GM18511 (cell line): ENCODE measurements at regions not wholly inside any gene's neighbourhood (a gene's known extent, or its start where the extent isn't known, plus 50 kb on each side); places are given as distances from the start of the nearest gene placed in this dataset.
A peak's percentile ranks its signal among the peaks of the same experiment; 100 is the strongest.
"Not testable (repeated sequence)": the region's sequence is repeated elsewhere in the genome, so short reads cannot be mapped to it uniquely, and the experiment has no call there.

Source experiments
- ATAC-seq: cut with Tn5 transposase; IDR thresholded peaks from one replicate; pipeline ENCODE4 v1.9.1; 2021; ENCODE audit warnings: mild to moderate bottlenecking, moderate library complexity; ENCODE audit not compliant: unreplicated experiment

DNA sequence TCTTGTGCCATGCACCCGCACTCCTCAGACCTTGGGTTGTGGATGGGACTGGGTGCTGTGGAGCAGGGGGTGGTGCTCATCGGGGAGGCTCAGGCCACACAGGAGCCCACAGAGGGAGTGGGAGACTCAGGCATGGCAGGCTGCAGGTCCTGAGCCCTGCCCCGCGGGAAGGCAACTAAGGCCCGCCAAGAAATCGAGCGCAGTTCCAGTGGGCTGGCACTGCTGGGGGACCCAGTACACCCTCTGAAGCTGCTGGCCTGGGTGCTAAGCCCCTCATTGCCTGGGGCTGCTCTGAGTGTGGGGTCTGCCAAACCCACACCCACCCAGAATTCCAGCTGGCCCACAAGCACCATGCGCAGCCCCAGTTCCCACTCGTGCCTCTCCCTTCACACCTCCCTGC is 450.5 kb upstream of the FGF16 start:
- no peak for ATAC-seq

GRCh38 chrX:77003530-77003929 is 443.7 kb upstream of the FGF16 start:
- ATAC-seq: no peak

DNA sequence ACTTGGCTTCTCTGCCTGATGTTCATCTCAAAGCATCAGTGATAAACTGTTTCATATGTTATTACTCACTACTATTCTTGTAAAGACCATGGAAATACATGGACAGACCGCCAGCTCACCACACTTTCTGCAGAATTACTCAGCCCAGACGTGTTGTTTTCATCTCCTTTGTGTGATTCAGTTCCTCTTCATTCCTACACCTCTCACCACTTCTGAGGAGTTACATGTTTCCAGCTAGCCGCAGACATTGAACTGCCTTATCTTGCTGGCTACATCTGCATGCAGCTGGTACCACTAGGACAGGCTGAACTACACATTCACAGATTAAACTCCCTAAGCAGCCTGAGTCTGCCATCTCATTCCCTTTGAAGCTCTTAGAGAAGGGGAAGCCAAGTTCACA is 443.2 kb upstream of the FGF16 start:
- no peak for ATAC-seq

GRCh38 chrX:77009691-77010090 is 437.5 kb upstream of the FGF16 start:
- ATAC-seq: no peak

GRCh38 chrX:77014377-77015372 is 432.5 kb upstream of the FGF16 start:
- peak; percentile 72 for ATAC-seq

DNA sequence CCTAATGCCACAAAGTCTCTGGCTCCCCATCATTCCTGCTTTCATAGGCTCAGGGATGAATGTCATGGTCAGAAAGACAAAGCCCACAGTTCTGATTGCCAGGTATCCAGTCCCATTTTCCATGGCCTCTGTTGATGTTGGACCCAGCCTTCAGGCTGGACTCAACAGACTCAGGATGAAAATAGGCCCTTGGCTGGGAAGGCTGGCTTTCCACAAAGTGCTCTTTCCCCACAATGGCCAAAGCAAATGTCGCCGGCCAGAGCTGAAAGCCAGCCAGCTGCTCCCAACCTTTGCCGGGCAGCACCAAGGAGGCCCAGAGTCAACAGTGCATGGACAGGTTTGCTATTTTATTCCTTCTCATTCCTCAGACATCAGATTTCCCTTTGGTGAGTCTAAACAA is 430.1 kb upstream of the FGF16 start:
- no peak for ATAC-seq

DNA sequence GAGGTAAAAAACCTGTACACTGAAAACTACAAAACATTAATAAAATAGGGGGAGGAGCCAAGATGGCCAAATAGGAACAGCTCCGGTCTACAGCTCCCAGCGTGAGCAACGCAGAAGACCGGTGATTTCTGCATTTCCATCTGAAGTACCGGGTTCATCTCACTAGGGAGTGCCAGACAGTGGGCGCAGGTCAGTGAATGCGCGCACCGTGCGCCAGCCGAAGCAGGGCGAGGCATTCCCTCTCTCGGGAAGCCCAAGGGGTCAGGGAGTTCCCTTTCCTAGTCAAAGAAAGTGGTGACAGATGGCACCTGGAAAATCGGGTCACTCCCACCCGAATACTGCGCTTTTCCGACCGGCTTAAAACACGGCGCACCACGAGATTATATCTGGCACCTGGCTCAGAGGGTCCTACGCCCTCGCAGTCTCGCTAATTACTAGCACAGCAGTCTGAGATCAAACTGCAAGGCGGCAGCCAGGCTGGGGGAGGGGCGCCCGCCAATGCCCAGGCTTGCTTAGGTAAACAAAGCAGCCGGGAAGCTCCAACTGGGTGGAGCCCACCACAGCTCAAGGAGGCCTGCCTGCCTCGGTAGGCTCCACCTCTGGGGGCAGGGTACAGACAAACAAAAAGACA is 400.9 kb upstream of the FGF16 start:
- not testable (repeated sequence) for ATAC-seq

DNA sequence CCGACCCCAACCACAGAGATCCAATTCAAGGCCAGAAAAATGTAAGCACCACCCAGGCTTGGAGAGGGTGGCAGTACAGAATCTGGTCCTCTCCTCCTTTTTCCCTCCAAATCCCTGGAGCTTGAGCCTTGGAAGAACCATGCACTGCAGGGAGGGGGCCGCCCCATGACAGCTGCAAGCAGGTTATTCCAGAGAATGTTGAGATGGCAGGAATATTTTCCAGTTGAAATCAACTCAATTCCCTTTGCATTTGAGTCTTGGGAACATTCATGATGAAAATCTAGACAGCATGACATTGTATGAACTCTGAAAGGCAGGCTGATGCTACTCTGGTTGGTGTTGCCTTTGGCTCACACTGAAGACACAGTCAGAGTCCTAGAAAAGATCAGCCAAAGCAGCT is 386.6 kb upstream of the FGF16 start:
- ATAC-seq: no peak

- ATAC-seq: no peak
These were observed 386.2 kb upstream of the FGF16 start for GRCh38 chrX:77061022-77061421.

DNA sequence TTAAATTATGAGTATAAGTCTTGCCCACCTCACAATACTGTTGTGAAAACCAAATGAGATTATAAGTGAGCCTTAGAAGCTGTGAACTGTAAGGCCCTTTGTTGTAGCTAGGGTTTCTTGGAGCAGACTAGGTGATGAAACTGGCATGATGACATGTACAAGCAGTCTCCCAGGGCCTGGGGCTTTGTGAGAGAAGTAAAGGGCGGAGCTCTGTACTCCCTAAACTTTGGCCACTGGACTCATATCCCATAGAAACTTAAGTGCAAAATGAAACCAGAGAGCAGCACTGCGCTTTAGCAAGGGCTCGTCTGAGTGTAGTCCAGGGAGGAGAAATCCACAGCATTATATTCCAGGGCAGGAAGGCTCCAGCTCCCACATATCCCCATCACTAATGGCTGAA is 385.6 kb upstream of the FGF16 start:
- ATAC-seq: no peak

- ATAC-seq: no peak
These were observed 381.3 kb upstream of the FGF16 start for GRCh38 chrX:77065896-77066295.

DNA sequence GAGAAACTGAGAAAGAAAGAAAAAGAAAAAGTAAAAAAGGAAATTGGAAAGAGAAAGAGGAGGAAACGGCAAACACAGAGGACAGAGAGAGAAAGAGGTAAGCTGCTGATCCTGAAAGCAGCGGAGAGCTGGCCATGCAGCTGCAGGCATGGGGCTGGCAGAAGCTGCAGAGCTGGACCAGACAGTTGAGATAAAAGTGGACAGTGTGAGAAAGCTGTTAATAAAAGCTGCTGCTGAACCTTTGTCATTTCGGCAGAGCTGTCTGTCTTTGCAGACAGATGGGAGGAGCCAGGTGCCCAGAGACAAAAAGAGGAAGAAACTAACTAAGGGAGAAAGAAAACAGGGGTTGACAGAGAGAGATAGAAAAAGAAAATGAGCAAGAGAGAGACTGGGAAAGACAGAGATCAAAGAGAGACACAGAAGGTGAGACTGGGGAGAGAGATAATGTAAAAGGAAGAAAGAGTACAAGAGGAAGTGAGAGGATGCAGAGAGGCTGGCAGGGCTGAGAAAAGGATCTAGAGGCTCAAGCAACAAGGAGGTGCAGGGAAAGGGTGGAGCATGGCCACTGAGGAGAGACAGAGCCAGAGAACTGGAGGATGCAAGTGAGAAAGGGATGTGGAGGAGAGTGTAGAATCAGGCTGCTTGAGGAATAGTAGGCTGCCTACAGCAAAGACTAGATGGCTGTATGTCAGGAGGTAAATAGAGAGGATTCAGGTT is 376.8 kb upstream of the FGF16 start:
- peak; percentile 72 for ATAC-seq

GRCh38 chrX:77076896-77077295 is 370.3 kb upstream of the FGF16 start:
- no peak for ATAC-seq

DNA sequence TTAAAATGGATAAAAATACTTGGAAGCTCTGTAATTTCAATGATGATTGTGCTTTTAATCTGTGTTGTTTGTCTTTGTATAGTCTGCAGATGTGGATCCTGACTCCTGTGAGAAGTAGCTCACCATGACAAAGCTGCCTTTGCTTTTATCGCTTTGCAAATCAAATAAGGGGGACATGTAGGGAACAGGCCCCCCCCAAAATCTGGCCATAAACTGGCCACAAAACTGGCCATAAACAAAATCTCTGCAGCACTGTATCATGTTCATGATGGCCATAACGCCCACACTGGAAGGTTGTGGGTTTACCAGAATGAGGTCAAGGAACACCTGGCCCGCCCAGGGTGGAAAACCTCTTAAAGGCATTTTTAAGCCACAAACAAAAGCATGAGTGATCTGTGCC is 366.0 kb upstream of the FGF16 start:
- ATAC-seq: not testable (repeated sequence)

DNA sequence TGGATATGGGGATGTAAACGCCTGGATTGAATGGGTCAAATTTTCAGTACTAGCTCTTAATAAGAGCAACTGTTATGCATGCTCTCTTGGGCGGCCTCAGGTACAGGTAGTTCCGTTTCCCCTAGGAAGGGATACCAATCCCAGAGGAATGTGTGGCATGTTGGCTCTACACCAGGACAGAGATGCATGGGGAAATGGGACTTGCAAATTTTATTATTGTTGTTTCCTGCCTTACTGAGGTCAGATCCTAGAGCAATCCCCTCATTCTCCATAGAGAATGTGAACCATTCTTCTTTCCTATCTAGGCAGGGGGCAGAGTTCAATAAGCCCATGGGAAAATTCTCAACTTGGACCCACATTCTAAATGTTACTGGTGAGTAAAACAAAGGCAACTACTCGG is 361.8 kb upstream of the FGF16 start:
- no peak for ATAC-seq

DNA sequence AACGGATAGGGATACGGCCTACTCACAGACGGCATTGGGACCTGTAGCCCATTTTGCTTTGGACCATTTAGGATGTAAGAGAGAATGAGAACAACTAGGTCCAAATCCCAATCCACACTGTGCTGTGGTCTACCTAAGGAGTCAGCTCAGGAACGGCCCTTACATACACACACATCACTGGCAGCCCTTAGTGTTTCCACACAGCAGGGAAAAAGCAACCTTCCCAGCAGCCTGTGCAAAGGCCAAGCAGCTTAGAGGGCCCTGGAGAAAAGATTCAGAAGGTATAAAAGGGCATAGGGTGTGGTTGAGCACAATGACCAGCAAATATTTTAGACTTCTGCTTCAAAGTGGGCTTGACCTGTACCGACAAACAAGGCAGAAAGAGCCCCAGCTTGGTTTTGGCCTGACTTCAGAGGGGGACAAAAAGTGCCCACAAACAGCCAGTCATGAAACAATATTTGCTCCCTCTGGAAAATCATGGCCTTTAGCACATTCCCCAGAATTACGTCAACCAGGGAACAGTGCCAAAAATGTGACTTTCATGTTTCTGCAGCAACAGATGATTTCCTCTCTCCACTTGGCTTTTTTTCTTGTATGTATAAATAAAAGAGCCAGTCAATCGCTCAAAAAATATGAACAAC is 359.5 kb upstream of the FGF16 start:
- ATAC-seq: no peak

DNA sequence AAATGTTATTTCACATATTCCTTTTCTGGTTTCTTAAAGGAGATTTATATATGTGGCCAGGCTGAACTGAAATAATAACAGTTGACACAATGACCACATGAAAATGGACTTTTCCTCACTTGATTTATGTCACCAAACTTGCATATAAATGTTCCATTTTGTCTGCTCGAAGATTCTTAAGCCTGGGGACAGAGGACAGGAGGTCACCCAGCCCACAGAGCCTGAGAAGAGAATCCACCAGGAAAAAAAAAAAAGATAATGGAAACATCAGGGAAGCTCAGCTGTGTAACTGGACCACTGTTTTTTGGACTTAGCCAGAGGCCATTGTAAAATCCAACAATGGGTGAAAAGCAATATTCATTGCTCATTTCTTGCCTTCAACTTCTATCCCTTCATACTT is 359.0 kb upstream of the FGF16 start:
- ATAC-seq: no peak

DNA sequence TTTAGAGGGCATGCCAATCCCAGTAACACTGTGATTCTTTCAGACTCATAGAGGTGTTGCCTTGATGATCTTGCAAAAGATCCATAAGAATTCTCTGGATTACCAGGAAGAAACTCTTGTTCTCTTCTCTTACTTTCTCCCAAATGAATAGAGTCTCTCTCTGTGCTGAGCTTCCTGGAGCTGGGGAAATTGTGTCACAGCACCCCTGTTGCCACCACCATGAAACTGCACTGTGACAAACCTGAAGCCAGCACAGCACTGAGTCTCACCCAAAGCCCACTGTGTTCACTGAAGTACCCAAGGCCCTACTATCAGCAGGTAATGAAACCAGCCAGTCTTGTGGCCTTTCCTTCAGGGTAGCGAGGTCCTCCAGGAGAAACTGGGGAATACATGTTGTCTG is 332.7 kb upstream of the FGF16 start:
- ATAC-seq: no peak

DNA sequence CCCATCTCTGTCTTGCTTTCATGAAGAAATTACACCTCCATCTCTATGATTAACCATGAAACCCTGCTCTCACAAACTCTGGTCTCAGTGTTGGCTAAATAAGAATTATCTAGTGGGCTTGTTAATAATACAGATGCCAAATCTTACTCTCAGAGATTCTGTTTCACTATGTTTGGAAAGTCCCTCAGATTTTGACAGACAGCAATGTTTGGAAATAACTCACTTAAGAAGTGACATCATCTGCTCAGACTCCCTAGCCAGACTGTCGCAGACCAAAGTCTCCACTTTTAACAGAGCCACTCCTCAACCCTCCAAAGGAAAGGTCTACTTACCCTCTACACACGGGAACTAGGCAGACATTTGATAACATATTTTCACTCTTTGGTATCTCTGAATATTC is 328.5 kb upstream of the FGF16 start:
- peak; percentile 78 for ATAC-seq

DNA sequence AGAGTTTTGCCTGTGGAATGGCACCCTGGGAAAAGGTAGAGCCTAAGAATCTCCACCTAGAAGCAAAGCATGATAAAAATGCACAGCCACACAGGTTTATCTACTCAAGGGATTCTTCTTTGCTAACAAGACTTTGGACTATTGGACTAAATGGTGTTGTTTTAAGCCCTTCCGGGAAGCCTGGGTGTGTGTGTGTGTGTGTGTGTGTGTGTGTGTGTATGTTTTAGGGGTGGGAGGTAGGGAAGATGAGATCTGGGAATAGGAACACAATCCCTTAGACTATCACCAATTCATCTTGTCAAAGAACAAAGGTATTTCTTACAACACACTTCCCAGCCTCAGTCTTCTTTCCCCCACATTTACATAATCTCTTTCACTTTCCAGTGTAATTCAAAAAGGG is 327.5 kb upstream of the FGF16 start:
- no peak for ATAC-seq

DNA sequence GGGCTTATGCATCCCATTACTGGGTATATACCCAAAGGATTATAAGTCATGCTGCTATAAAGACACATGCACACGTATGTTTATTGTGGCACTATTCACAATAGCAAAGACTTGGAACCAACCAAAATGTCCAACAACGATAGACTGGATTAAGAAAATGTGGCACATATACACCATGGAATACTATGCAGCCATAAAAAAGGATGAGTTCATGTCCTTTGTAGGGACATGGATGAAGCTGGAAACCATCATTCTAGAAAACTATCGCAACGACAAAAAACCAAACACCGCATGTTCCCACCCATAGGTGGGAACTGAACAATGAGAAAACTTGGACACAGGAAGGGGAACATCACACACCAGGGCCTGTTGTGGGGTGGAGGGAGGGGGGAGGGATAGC is 323.3 kb upstream of the FGF16 start:
- not testable (repeated sequence) for ATAC-seq
